ENCODE measurements at regions not wholly inside any gene's neighbourhood (a gene's known extent, or its start where the extent isn't known, plus 50 kb on each side); places are given as distances from the start of the nearest gene placed in this dataset.

DNA sequence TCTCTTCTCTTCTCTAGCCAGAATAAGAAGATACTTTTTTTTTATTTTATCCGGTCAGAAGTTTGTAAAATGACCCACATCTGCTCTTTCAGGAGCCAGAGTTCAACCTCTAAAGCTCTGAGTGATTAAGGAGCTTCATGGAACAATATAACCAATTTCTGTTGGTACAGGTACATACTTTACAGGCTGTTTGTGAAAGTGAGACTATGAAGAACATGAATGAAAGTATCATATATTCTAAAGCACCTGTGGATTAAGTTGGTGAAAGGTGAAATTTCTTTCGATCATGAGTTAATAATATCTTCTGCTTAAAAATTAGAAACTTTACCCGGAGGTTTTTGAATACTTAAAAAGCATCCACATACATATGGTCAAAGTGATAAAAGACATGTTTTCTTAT is 65.2 kb downstream of the DMRT2 start:
- DNase-seq (ENCODE audit: low read depth), result no peak
- H3K4me3 ChIP-seq (ENCODE audit: low read depth, low read length), result no peak overlapping the region
- no peak for TF ChIP-seq CTCF (IDR thresholded peaks at IDR 0.05; ENCODE audit: insufficient read depth, low read depth, low read length, missing control alignments)

DNA sequence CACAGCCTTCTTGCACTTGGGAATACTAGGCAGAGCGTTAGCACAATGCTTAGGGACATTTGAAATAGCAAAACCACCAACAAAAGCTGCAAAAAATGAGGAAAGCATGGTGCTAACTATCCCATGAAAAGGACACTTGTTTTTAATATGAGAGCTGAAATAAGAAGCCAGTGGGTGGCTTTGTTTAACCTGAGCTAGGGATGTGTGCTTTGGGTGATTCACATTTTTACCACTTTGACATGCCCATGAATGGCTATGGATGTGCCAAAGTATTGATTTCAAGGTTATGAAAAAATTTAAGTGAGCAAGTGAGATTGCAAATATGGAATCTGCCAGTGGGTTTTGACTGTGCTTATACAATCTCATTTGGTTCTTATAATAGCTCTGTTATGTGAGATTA is 67.3 kb downstream of the DMRT2 start:
- TF ChIP-seq CTCF (IDR thresholded peaks at IDR 0.05; ENCODE audit: insufficient read depth, low read depth, low read length, missing control alignments), result no peak
- H3K4me3 ChIP-seq (ENCODE audit: low read depth, low read length), result no peak overlapping the region
- no peak for DNase-seq (ENCODE audit: low read depth)

GRCh38 chr9:1120500-1121165 is 70.5 kb downstream of the DMRT2 start:
- no peak overlapping the region for H3K4me3 ChIP-seq (ENCODE audit: low read depth, low read length)
- no peak for TF ChIP-seq CTCF (IDR thresholded peaks at IDR 0.05; ENCODE audit: insufficient read depth, low read depth, low read length, missing control alignments)
- no peak for DNase-seq (ENCODE audit: low read depth)

DNA sequence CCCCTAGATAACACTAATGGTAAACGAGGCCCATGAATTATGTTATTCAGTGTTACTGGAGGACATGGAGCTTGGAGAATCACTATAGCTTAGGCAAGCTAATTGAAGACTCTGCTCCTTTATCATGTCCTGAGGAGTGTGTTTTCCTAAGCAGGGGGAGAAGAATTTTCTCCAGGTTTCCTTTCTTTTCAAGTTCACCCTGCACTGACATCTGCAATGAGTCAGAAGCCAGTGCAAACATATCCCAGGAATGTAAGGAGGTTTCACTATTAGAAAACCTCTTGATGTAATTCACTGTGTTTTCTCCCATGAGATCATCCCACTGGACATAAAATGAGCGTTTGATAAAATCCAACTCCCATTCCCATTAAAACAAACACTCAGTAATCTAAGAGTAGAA is 75.6 kb downstream of the DMRT2 start:
- DNase-seq (ENCODE audit: low read depth), result no peak
- no peak overlapping the region for H3K4me3 ChIP-seq (ENCODE audit: low read depth, low read length)
- TF ChIP-seq CTCF (IDR thresholded peaks at IDR 0.05; ENCODE audit: insufficient read depth, low read depth, low read length, missing control alignments), result no peak

GRCh38 chr9:1128046-1128445 is 77.9 kb downstream of the DMRT2 start:
- DNase-seq (ENCODE audit: low read depth), result no peak
- no peak for TF ChIP-seq CTCF (IDR thresholded peaks at IDR 0.05; ENCODE audit: insufficient read depth, low read depth, low read length, missing control alignments)
- H3K4me3 ChIP-seq (ENCODE audit: low read depth, low read length), result no peak overlapping the region

GRCh38 chr9:1129382-1129781 is 79.2 kb downstream of the DMRT2 start:
- no peak overlapping the region for H3K4me3 ChIP-seq (ENCODE audit: low read depth, low read length)
- DNase-seq (ENCODE audit: low read depth), result no peak

More at GRCh38 chr9:1129382-1129781, 79.2 kb downstream of the DMRT2 start:
- TF ChIP-seq CTCF (IDR thresholded peaks at IDR 0.05; ENCODE audit: insufficient read depth, low read depth, low read length, missing control alignments), result no peak
